H9 (cell line): ENCODE measurements at regions not wholly inside any gene's neighbourhood (a gene's known extent, or its start where the extent isn't known, plus 50 kb on each side); places are given as distances from the start of the nearest gene placed in this dataset.

Experiments used
- DNase-seq: peaks from one replicate; pipeline ENCODE4 v3.0.0-alpha.2; 2017
- H2AFZ ChIP-seq: one replicate; pipeline ENCODE4 v1.6.1; 2013; ENCODE audit warnings: mild to moderate bottlenecking, low read length, control low read depth, moderate library complexity
- H2AK5ac ChIP-seq: 2 replicates; pipeline ENCODE4 v1.6.1; 2013; ENCODE audit warnings: low read length, control low read depth, mixed read lengths; ENCODE audit not compliant: insufficient read length
- H2BK120ac ChIP-seq: one replicate; pipeline ENCODE4 v1.6.1; 2013; ENCODE audit warnings: low read depth, mild to moderate bottlenecking, low read length, control low read depth, inconsistent platforms; ENCODE audit not compliant: poor library complexity, severe bottlenecking
- H2BK12ac ChIP-seq: 2 replicates; pipeline ENCODE4 v1.6.1; 2013; ENCODE audit warnings: low read length, control low read depth, mixed read lengths, low read depth; ENCODE audit not compliant: insufficient read length
- H2BK15ac ChIP-seq: 2 replicates; pipeline ENCODE4 v1.6.1; 2013; ENCODE audit warnings: low read depth, low read length, control low read depth
- H2BK20ac ChIP-seq: one replicate; pipeline ENCODE4 v1.6.1; 2013; ENCODE audit warnings: low read depth, mild to moderate bottlenecking, low read length, control low read depth, inconsistent platforms; ENCODE audit not compliant: poor library complexity, severe bottlenecking
- H2BK5ac ChIP-seq: 2 replicates; pipeline ENCODE4 v1.6.1; 2013; ENCODE audit warnings: low read length, control low read depth, mixed read lengths; ENCODE audit not compliant: insufficient read length
- H3K14ac ChIP-seq: 2 replicates; pipeline ENCODE4 v1.6.1; 2013; ENCODE audit warnings: low read length, control low read depth; ENCODE audit not compliant: insufficient read depth
- H3K18ac ChIP-seq: 2 replicates; pipeline ENCODE4 v1.6.1; 2013; ENCODE audit warnings: low read depth, mild to moderate bottlenecking, mixed read lengths, low read length, control low read depth; ENCODE audit not compliant: insufficient read length
- H3K23ac ChIP-seq: 2 replicates; pipeline ENCODE4 v1.6.1; 2013; ENCODE audit warnings: low read length, control low read depth, mixed read lengths, low read depth; ENCODE audit not compliant: insufficient read length
- H3K23me2 ChIP-seq: 2 replicates; pipeline ENCODE4 v1.6.1; 2013; ENCODE audit warnings: low read depth, mild to moderate bottlenecking, mixed read lengths, low read length, control low read depth; ENCODE audit not compliant: insufficient read length, poor library complexity, severe bottlenecking
- H3K27ac ChIP-seq: 2 replicates; pipeline ENCODE4 v1.5.1; 2013; ENCODE audit warnings: low read length, control low read depth, mixed read lengths, low read depth; ENCODE audit not compliant: insufficient read length
- H3K27me3 ChIP-seq: 2 replicates; pipeline ENCODE4 v1.6.1; 2013; ENCODE audit warnings: low read length, control low read depth, inconsistent platforms; ENCODE audit not compliant: insufficient read depth
- H3K4ac ChIP-seq: 2 replicates; pipeline ENCODE4 v1.6.1; 2013; ENCODE audit warnings: low read depth, mild to moderate bottlenecking, control low read depth, inconsistent platforms, low read length, moderate library complexity
- H3K4me1 ChIP-seq: 2 replicates; pipeline ENCODE4 v1.6.1; 2013; ENCODE audit warnings: low read length, control low read depth, inconsistent platforms; ENCODE audit not compliant: insufficient read depth
- H3K4me2 ChIP-seq: 2 replicates; pipeline ENCODE4 v1.6.1; 2013; ENCODE audit warnings: low read length, control low read depth, mixed read lengths; ENCODE audit not compliant: insufficient read length, insufficient read depth
- H3K56ac ChIP-seq: 2 replicates; pipeline ENCODE4 v1.6.1; 2013; ENCODE audit warnings: low read depth, mild to moderate bottlenecking, mixed read lengths, low read length, control low read depth; ENCODE audit not compliant: insufficient read length
- H3K79me1 ChIP-seq: 2 replicates; pipeline ENCODE4 v1.6.1; 2013; ENCODE audit warnings: low read depth, mild to moderate bottlenecking, moderate library complexity, low read length, control low read depth, inconsistent platforms; ENCODE audit not compliant: insufficient read depth, poor library complexity, severe bottlenecking
- H3K79me2 ChIP-seq: 2 replicates; pipeline ENCODE4 v1.6.1; 2013; ENCODE audit warnings: low read length, control low read depth, inconsistent platforms; ENCODE audit not compliant: insufficient read depth
- H3K9ac ChIP-seq: 2 replicates; pipeline ENCODE4 v1.6.1; 2013; ENCODE audit warnings: low read length, control low read depth, mixed read lengths; ENCODE audit not compliant: insufficient read length; ENCODE audit errors: extremely low read depth
- H3K9me3 ChIP-seq: one replicate; pipeline ENCODE4 v1.6.1; 2013; ENCODE audit warnings: low read depth, low read length, inconsistent platforms; ENCODE audit not compliant: control insufficient read depth
- H3T11ph ChIP-seq: one replicate; pipeline ENCODE4 v1.6.1; 2013; ENCODE audit warnings: mild to moderate bottlenecking, low read length, control low read depth, inconsistent platforms
- H4K20me1 ChIP-seq: one replicate; pipeline ENCODE4 v1.6.1; 2013; ENCODE audit not compliant: control insufficient read depth, insufficient read length, insufficient read depth
- H4K5ac ChIP-seq: 2 replicates; pipeline ENCODE4 v1.6.1; 2013; ENCODE audit warnings: low read depth, mild to moderate bottlenecking, mixed read lengths, low read length, control low read depth; ENCODE audit not compliant: insufficient read length
- H4K8ac ChIP-seq: replicated peaks from 2 replicates; pipeline ENCODE4 v1.6.1; 2013; ENCODE audit warnings: low read length, control low read depth, mixed read lengths, low read depth; ENCODE audit not compliant: insufficient read length
- H4K91ac ChIP-seq: 2 replicates; pipeline ENCODE4 v1.6.1; 2013; ENCODE audit warnings: low read depth, mild to moderate bottlenecking, moderate library complexity, mixed read lengths, low read length, control low read depth; ENCODE audit not compliant: insufficient read length
- H3K27ac Mint-ChIP-seq, 3 experiments: 2 replicates in 2 of 3; 3 replicates in 1 of 3; pipeline ENCODE4 v1.8.0; 2020 to 2021; ENCODE audit warnings: mixed read lengths in 3 of 3, mild to moderate bottlenecking in 1 of 3, moderate library complexity in 1 of 3
- H3K27me3 Mint-ChIP-seq: 2 replicates; pipeline ENCODE4 v1.8.0; 2021; ENCODE audit warnings: low read depth, mild to moderate bottlenecking, moderate library complexity, mixed read lengths
- H3K36me3 Mint-ChIP-seq, 3 experiments: 2 replicates in 2 of 3; 3 replicates in 1 of 3; pipeline ENCODE4 v1.8.0; 2020 to 2021; ENCODE audit warnings: low read depth in 3 of 3, mixed read lengths in 3 of 3; ENCODE audit not compliant: insufficient read depth in 1 of 3
- H3K4me1 Mint-ChIP-seq, 2 experiments: 2 replicates each; pipeline ENCODE4 v1.8.0; 2020; ENCODE audit warnings: mixed read lengths in 2 of 2
- H3K4me3 Mint-ChIP-seq, 2 experiments: 2 replicates in 1 of 2; 3 replicates in 1 of 2; pipeline ENCODE4 v1.8.0; 2020 to 2021; ENCODE audit warnings: mild to moderate bottlenecking in 2 of 2, mixed read lengths in 2 of 2, moderate library complexity in 1 of 2
- H3K9me3 Mint-ChIP-seq, 2 experiments: 2 replicates in 1 of 2; 3 replicates in 1 of 2; pipeline ENCODE4 v1.8.0; 2020; ENCODE audit warnings: mild to moderate bottlenecking in 2 of 2, mixed read lengths in 2 of 2, moderate library complexity in 1 of 2
- WGBS: extraction: QIAGEN DNeasy Blood & Tissue Kit; methylation state at CpG from one replicate; pipeline ENCODE4 v1.1.7; 2013; ENCODE audit warnings: missing lambda C conversion rate, low lambda C conversion rate, mixed read lengths; ENCODE audit not compliant: insufficient read length; ENCODE audit errors: extremely low coverage; 5-methylcytosine and 5-hydroxymethylcytosine counted together
- TF ChIP-seq, protein P1 (sequence below): fragments of 200-600 bp; sonication (generic); conservative IDR thresholded peaks from 3 replicates; pipeline ENCODE4 v1.8.0; 2021; ENCODE audit warnings: antibody characterized with exemption, mild to moderate bottlenecking

DNA sequence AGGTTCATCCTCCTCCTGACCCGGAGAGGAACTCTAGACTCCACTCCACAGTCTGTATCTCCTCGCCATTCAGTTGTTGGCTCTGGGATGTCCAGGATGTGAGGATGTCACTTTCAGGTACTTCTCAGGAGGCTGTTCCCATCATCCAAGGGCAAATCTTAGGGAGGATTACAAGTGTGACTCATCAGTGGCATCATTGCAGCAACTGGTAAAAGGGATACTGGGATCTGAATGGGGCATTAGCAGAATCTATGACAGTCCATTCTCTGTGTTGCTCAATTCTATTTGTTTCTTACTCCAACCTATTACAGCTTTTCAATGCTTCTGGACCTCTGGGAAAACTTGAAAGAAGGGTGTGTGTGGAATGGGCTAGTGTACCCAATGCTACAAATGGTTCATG lies 81.5 kb upstream of the FN1 start:
- H3T11ph ChIP-seq, result no peak overlapping the region
- WGBS, result no CpG with 5 or more reads among the region's 2 CpGs

More for the DNA sequence above, 81.5 kb upstream of the FN1 start:
- Histone ChIP-seq H3K27me3 (no peaks in the 10 kb centered on the region), H3K23ac (no peak overlapping the region), H3K9me3 (no peaks in the 10 kb centered on the region), H4K20me1 (no peaks in the 10 kb centered on the region), H3K4ac (no peak overlapping the region), H3K27ac (no peak overlapping the region), H4K8ac (no peak overlapping the region), H3K4me2 (no peak overlapping the region), H2BK120ac (no peak overlapping the region), H3K18ac (no peak overlapping the region), H3K23me2 (no peaks in the 10 kb centered on the region), H3K14ac (no peak overlapping the region), H2AFZ (no peak overlapping the region), H2AK5ac (no peak overlapping the region), H2BK5ac (no peak overlapping the region), H4K5ac (no peak overlapping the region), H2BK15ac (no peak overlapping the region), H3K79me2 (no peaks in the 10 kb centered on the region), H3K4me1 (no peaks in the 10 kb centered on the region), H4K91ac (no peak overlapping the region), H3K9ac (no peak overlapping the region), H2BK20ac (no peak overlapping the region), H3K79me1 (no peaks in the 10 kb centered on the region), H3K56ac (no peak overlapping the region), H2BK12ac (no peak overlapping the region)
- no peaks in the 10 kb centered on the region; a peak in 1 of 5 replicates for H3K9me3 Mint-ChIP-seq
- no peaks in the 10 kb centered on the region for H3K4me1 Mint-ChIP-seq
- no peaks in the 10 kb centered on the region; a peak in 1 of 7 replicates for H3K36me3 Mint-ChIP-seq
- no peak overlapping the region for H3K4me3 Mint-ChIP-seq
- H3K27ac Mint-ChIP-seq, result no peak overlapping the region
- no peaks in the 10 kb centered on the region for H3K27me3 Mint-ChIP-seq
- TF ChIP-seq, protein P1, sequence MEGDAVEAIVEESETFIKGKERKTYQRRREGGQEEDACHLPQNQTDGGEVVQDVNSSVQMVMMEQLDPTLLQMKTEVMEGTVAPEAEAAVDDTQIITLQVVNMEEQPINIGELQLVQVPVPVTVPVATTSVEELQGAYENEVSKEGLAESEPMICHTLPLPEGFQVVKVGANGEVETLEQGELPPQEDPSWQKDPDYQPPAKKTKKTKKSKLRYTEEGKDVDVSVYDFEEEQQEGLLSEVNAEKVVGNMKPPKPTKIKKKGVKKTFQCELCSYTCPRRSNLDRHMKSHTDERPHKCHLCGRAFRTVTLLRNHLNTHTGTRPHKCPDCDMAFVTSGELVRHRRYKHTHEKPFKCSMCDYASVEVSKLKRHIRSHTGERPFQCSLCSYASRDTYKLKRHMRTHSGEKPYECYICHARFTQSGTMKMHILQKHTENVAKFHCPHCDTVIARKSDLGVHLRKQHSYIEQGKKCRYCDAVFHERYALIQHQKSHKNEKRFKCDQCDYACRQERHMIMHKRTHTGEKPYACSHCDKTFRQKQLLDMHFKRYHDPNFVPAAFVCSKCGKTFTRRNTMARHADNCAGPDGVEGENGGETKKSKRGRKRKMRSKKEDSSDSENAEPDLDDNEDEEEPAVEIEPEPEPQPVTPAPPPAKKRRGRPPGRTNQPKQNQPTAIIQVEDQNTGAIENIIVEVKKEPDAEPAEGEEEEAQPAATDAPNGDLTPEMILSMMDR, result no peak
- DNase-seq, result no peak
